ENCODE measurements at regions not wholly inside any gene's neighbourhood (a gene's known extent, or its start where the extent isn't known, plus 50 kb on each side); places are given as distances from the start of the nearest gene placed in this dataset.

GRCh38 chr4:188812644-188813043 is 673.4 kb downstream of the TRIML1 start:
- 67 to 74% methylated on average over 1 of the region's 1 CpG for WGBS, 2 donors
- DNase-seq (no peak), ATAC-seq (no peak)
- Histone ChIP-seq H3K36me3 (no peaks in the 10 kb centered on the region), H3K27ac (no peak overlapping the region), H3K4me3 (no peak overlapping the region), H3K27me3 (no peaks in the 10 kb centered on the region), H3K4me1 (peaks cover 0 to 3% (median 0%) of the 10 kb centered on the region in 9 donors), H3K9me3 (peaks cover 0 to 20% (median 4%) of the 10 kb centered on the region in 11 donors)
- no peak for TF ChIP-seq CTCF (IDR thresholded peaks at IDR 0.05)
- intact Hi-C loops (cut with DNase I): no loop called here

- DNase-seq: no peak
- WGBS, 2 donors: 85 to 93% methylated on average over 6 of the region's 6 CpGs
These were observed 679.1 kb downstream of the TRIML1 start for GRCh38 chr4:188818300-188818699.

GRCh38 chr4:188819233-188819632 is 680.0 kb downstream of the TRIML1 start:
- Histone ChIP-seq H3K9me3 (peaks cover 0 to 6% (median 0%) of the 10 kb centered on the region in 11 donors), H3K36me3 (no peaks in the 10 kb centered on the region), H3K4me1 (no peaks in the 10 kb centered on the region), H3K27me3 (peaks cover 0 to 6% (median 0%) of the 10 kb centered on the region in 7 donors), H3K27ac (no peak overlapping the region), H3K4me3 (no peak overlapping the region)
- DNase-seq: no peak
- WGBS, 2 donors: 81 to 82% methylated on average over 2 of the region's 2 CpGs
- intact Hi-C loops (cut with DNase I): no loop called here
- TF ChIP-seq CTCF (IDR thresholded peaks at IDR 0.05): no peak
- no peak for ATAC-seq

More at GRCh38 chr4:188818300-188818699, 679.1 kb downstream of the TRIML1 start:
- no peak for ATAC-seq
- H3K27ac ChIP-seq: no peak overlapping the region
- peaks cover 0 to 6% (median 0%) of the 10 kb centered on the region in 7 donors for H3K27me3 ChIP-seq
- H3K36me3 ChIP-seq: no peaks in the 10 kb centered on the region
- intact Hi-C loops (cut with DNase I): no loop called here
- TF ChIP-seq CTCF (IDR thresholded peaks at IDR 0.05): no peak
- no peak overlapping the region for H3K4me3 ChIP-seq
- H3K4me1 ChIP-seq: no peaks in the 10 kb centered on the region
- H3K9me3 ChIP-seq: peaks cover 0 to 14% (median 4%) of the 10 kb centered on the region in 11 donors

GRCh38 chr4:188821500-188821899 is 682.3 kb downstream of the TRIML1 start:
- 84 to 86% methylated on average over 8 of the region's 8 CpGs for WGBS, 2 donors
- Histone ChIP-seq H3K4me3 (no peak overlapping the region), H3K4me1 (no peaks in the 10 kb centered on the region), H3K27me3 (peaks cover 0 to 6% (median 0%) of the 10 kb centered on the region in 7 donors), H3K36me3 (no peaks in the 10 kb centered on the region), H3K27ac (no peak overlapping the region), H3K9me3 (no peaks in the 10 kb centered on the region)
- no peak for ATAC-seq
- intact Hi-C loops (cut with DNase I): no loop called here
- no peak for TF ChIP-seq CTCF (IDR thresholded peaks at IDR 0.05)
- no peak for DNase-seq
